H1 (cell line): ENCODE measurements at regions not wholly inside any gene's neighbourhood (a gene's known extent, or its start where the extent isn't known, plus 50 kb on each side); places are given as distances from the start of the nearest gene placed in this dataset.

ENCODE experiments used
- CBX8 ChIP-seq: fragments of 300-800, 300-1000 bp; sonication (generic); IDR thresholded peaks from 2 replicates; pipeline ENCODE4 v1.7.1; 2016; ENCODE audit warnings: low read depth, low read length, borderline replicate concordance
- CEBPB ChIP-seq: IDR thresholded peaks from 2 replicates; pipeline ENCODE4 v1.6.1; 2012; ENCODE audit warnings: low read depth, low read length
- CTBP2 ChIP-seq: IDR thresholded peaks from 2 replicates; pipeline ENCODE4 v1.7.0; 2011; ENCODE audit warnings: borderline replicate concordance, mild to moderate bottlenecking, moderate library complexity, mixed read lengths, low read length; ENCODE audit not compliant: insufficient read depth, insufficient read length
- EP300 ChIP-seq, 2 experiments: IDR thresholded peaks; 1 replicate in 1 of 2; 2 replicates in 1 of 2; pipeline ENCODE4 v1.6.1; 2011 to 2012; ENCODE audit warnings: low read depth in 2 of 2, low read length in 2 of 2, mild to moderate bottlenecking in 2 of 2, borderline replicate concordance in 1 of 2, inconsistent platforms in 1 of 2, moderate library complexity in 1 of 2
- GTF2F1 ChIP-seq: IDR thresholded peaks from 2 replicates; pipeline ENCODE4 v1.6.1; 2012; ENCODE audit warnings: low read depth, low read length, improper control_type of control experiment, borderline replicate concordance
- HDAC6 ChIP-seq: IDR thresholded peaks from one replicate; pipeline ENCODE4 v1.7.1; 2012; ENCODE audit warnings: low read depth, mild to moderate bottlenecking, inconsistent platforms, low read length, moderate library complexity
- JUND ChIP-seq: IDR thresholded peaks from 2 replicates; pipeline ENCODE4 v1.6.1; 2011; ENCODE audit warnings: mild to moderate bottlenecking, improper control_type of control experiment, low read length
- KDM5A ChIP-seq: fragments of 200-600 bp; IDR thresholded peaks from 2 replicates; pipeline ENCODE4 v1.7.1; 2012; ENCODE audit warnings: mild to moderate bottlenecking, low read length, inconsistent platforms, mixed read lengths
- TBP ChIP-seq: IDR thresholded peaks from 2 replicates; pipeline ENCODE4 v1.6.1; 2011; ENCODE audit warnings: low read depth, low read length, improper control_type of control experiment
- TEAD4 ChIP-seq: IDR thresholded peaks from 2 replicates; pipeline ENCODE4 v1.6.1; 2012; ENCODE audit warnings: low read depth, low read length, inconsistent platforms, mixed read lengths

DNA sequence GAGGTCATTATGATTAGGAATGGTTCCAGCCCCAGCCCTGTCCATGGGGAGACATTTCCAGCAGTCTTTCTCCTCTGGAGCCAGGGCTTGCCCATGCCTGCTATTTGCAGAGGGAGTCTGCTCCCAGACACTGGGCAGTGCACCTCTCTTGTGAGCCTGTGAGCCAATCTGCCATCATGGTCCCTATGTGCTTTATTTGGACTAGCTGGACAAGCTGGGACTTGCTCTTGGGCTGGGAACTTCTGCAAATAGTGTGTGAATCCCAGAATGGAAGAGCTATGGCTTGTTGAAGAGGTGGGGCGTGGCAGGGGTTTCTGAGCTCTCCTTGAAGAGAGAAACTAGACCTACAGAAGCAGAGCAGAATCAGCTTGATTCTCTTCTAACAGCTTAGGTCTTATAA, 53.7 kb upstream of the KY start (continued):
- TF ChIP-seq CTBP2 (no peak), JUND (no peak), EP300 (IDR thresholded peaks at IDR 0.05; ENCODE audit: borderline replicate concordance in 1 of 2, low read depth in 2 of 2, low read length in 2 of 2) (no peak), TBP (no peak), HDAC6 (no peak), GTF2F1 (no peak), KDM5A (no peak), CEBPB (no peak), CBX8 (no peak), TEAD4 (no peak)
